HCT116 (cell line): ENCODE measurements at regions not wholly inside any gene's neighbourhood (a gene's known extent, or its start where the extent isn't known, plus 50 kb on each side); places are given as distances from the start of the nearest gene placed in this dataset.

ENCODE experiments used
- ATAC-seq: fragments of 200-7000 bp; cut with Tn5 transposase; 2 replicates; pipeline ENCODE4 v1.9.1; 2020; ENCODE audit warnings: mild to moderate bottlenecking, moderate library complexity
- BruUV-seq: library from RNA; stranded (reverse); fragments of 400-500 nt; replicated peaks from 2 replicates; lab custom pipeline; 2021; lab: Mats Ljungman, UMichigan
- CTCF ChIA-PET: fragments of 300-600 bp; sonication (Branson Sonifier 250); formaldehyde crosslinking; loops from one replicate; lab custom pipeline; 2021; ENCODE audit warnings: antibody characterized with exemption; lab: Charles Lee
- POLR2A ChIA-PET: fragments of 300-600, 350-600 bp; sonication (Branson Sonifier 250); formaldehyde crosslinking; loops from one replicate; lab custom pipeline; 2021; ENCODE audit warnings: antibody characterized with exemption; lab: Charles Lee
- RAD21 ChIA-PET, 2 experiments: fragments of 300-600 bp; sonication (Branson Sonifier 250); formaldehyde crosslinking; loops; one replicate each; lab custom pipeline; 2023; ENCODE audit warnings: low total read pairs in 2 of 2; ENCODE audit not compliant: uncharacterized antibody in 2 of 2, unreplicated experiment in 2 of 2, low non-redundant PET in 1 of 2; lab: Charles Lee
- DNase-seq: peaks from one replicate; pipeline ENCODE4 v3.0.0-alpha.2; 2010; ENCODE audit warnings: low read depth, low spot score
- H2AFZ ChIP-seq: fragments of 200-600 bp; shearing (Covaris generic), sonication (generic); 2 replicates; pipeline ENCODE4 v1.6.1; 2017; ENCODE audit warnings: low read depth, mixed run types, mixed read lengths, antibody characterized with exemption, low read length; ENCODE audit not compliant: poor library complexity, severe bottlenecking
- H3K27ac ChIP-seq: 2 replicates; pipeline ENCODE4 v1.5.1; 2012; ENCODE audit warnings: low read depth, low read length
- H3K27me3 ChIP-seq: fragments of 200-600 bp; sonication (generic); 2 replicates; pipeline ENCODE4 v1.6.1; 2016; ENCODE audit warnings: mixed run types, low read length, mixed read lengths; ENCODE audit not compliant: insufficient read depth
- H3K36me3 ChIP-seq, 2 experiments: fragments of 200-500 bp in 1 of 2; fragments of 200-600 bp in 1 of 2; sonication (Bioruptor generic) in 1 of 2; sonication (generic) in 1 of 2; 2 replicates each; pipeline versions ENCODE4 v1.5.1 to v1.6.1; 2014 to 2016; ENCODE audit warnings: low read length in 2 of 2, inconsistent platforms in 1 of 2, mixed read lengths in 1 of 2, mixed run types in 1 of 2; ENCODE audit not compliant: insufficient read depth in 2 of 2, control insufficient read depth in 1 of 2
- H3K4me1 ChIP-seq, 2 experiments: fragments of 200-600 bp in 1 of 2; sonication (generic) in 1 of 2; 2 replicates each; pipeline versions ENCODE4 v1.5.1 to v1.6.1; 2012 to 2017; ENCODE audit warnings: low read length in 2 of 2, inconsistent platforms in 1 of 2, mild to moderate bottlenecking in 1 of 2, mixed read lengths in 1 of 2, mixed run types in 1 of 2, moderate library complexity in 1 of 2; ENCODE audit not compliant: insufficient read depth in 2 of 2, control insufficient read depth in 1 of 2
- H3K4me2 ChIP-seq: fragments of 200-600 bp; sonication (generic); 2 replicates; pipeline ENCODE4 v1.6.1; 2017; ENCODE audit warnings: mixed run types, low read length, mixed read lengths
- H3K4me3 ChIP-seq, 2 experiments: fragments of 200-600 bp in 1 of 2; sonication (generic) in 1 of 2; replicated peaks in 1 of 2; 2 replicates each; pipeline ENCODE4 v1.5.1; 2011 to 2016; ENCODE audit warnings: low read length in 2 of 2, control low read depth in 1 of 2, low read depth in 1 of 2, mild to moderate bottlenecking in 1 of 2, mixed read lengths in 1 of 2, mixed run types in 1 of 2
- H3K79me2 ChIP-seq: fragments of 200-600 bp; sonication (generic); 2 replicates; pipeline ENCODE4 v1.6.1; 2017; ENCODE audit warnings: mild to moderate bottlenecking, mixed run types, low read length, moderate library complexity, mixed read lengths; ENCODE audit not compliant: insufficient read depth
- H3K9ac ChIP-seq: fragments of 200-600 bp; sonication (generic); 2 replicates; pipeline ENCODE4 v1.6.1; 2016; ENCODE audit warnings: low read length, mixed read lengths
- H3K9me2 ChIP-seq: fragments of 200-600 bp; sonication (generic), shearing (Covaris generic); 2 replicates; pipeline ENCODE4 v1.6.1; 2017; ENCODE audit warnings: mixed run types, mild to moderate bottlenecking, moderate library complexity; ENCODE audit not compliant: insufficient read depth
- H3K9me3 ChIP-seq, 2 experiments: fragments of 200-500 bp in 1 of 2; fragments of 200-600 bp in 1 of 2; sonication (Bioruptor generic) in 1 of 2; sonication (generic) in 1 of 2; 2 replicates each; pipeline ENCODE4 v1.6.1; 2014 to 2017; ENCODE audit warnings: low read length in 2 of 2, mixed read lengths in 2 of 2, inconsistent platforms in 1 of 2, low read depth in 1 of 2, mild to moderate bottlenecking in 1 of 2, mixed run types in 1 of 2, moderate library complexity in 1 of 2; ENCODE audit not compliant: control insufficient read depth in 1 of 2, insufficient read depth in 1 of 2
- H4K20me1 ChIP-seq: fragments of 200-600 bp; sonication (generic), shearing (Covaris generic); 2 replicates; pipeline ENCODE4 v1.6.1; 2017; ENCODE audit warnings: mixed run types, mild to moderate bottlenecking, moderate library complexity; ENCODE audit not compliant: insufficient read depth
- ATF3 ChIP-seq: IDR thresholded peaks from 2 replicates; pipeline ENCODE4 v1.6.1; 2012
- CBX3 ChIP-seq: IDR thresholded peaks from 2 replicates; pipeline ENCODE4 v1.6.1; 2012; ENCODE audit warnings: low read depth
- CEBPB ChIP-seq: IDR thresholded peaks from 2 replicates; pipeline ENCODE4 v1.6.1; 2012; ENCODE audit warnings: low read depth
- CTCF ChIP-seq, 3 experiments: fragments of 200-600 bp in 1 of 3; sonication (generic) in 1 of 3; IDR thresholded peaks in 2 of 3; conservative IDR thresholded peaks in 1 of 3; 2 replicates each; pipeline ENCODE4 v1.5.1; 2012 to 2017; ENCODE audit warnings: low read depth in 2 of 3, low read length in 2 of 3, antibody characterized with exemption in 1 of 3, borderline replicate concordance in 1 of 3, control low read depth in 1 of 3, mild to moderate bottlenecking in 1 of 3, mixed read lengths in 1 of 3, mixed run types in 1 of 3, moderate library complexity in 1 of 3; ENCODE audit not compliant: insufficient read depth in 1 of 3
- EGR1 ChIP-seq: IDR thresholded peaks from 2 replicates; pipeline ENCODE4 v1.6.1; 2012; ENCODE audit warnings: low read depth
- ELF1 ChIP-seq: IDR thresholded peaks from 2 replicates; pipeline ENCODE4 v1.6.1; 2012; ENCODE audit warnings: low read depth, borderline replicate concordance
- EZH2 ChIP-seq: fragments of 200-600 bp; sonication (generic); IDR thresholded peaks from 2 replicates; pipeline ENCODE4 v1.6.1; 2017; ENCODE audit warnings: antibody characterized with exemption, mixed run types
- FOSL1 ChIP-seq: IDR thresholded peaks from 2 replicates; pipeline ENCODE4 v1.6.1; 2012; ENCODE audit warnings: low read depth
- MAX ChIP-seq: IDR thresholded peaks from 2 replicates; pipeline ENCODE4 v1.6.1; 2012
- POLR2A ChIP-seq: IDR thresholded peaks from 2 replicates; pipeline ENCODE4 v1.7.0; 2011; ENCODE audit warnings: borderline replicate concordance; ENCODE audit not compliant: insufficient read depth, insufficient read length; ENCODE audit errors: extremely low read depth
- POLR2AphosphoS5 ChIP-seq: IDR thresholded peaks from 2 replicates; pipeline ENCODE4 v1.6.1; 2011; ENCODE audit warnings: mild to moderate bottlenecking, low read depth, low read length, moderate library complexity
- RAD21 ChIP-seq: IDR thresholded peaks from 2 replicates; pipeline ENCODE4 v1.6.1; 2012; ENCODE audit warnings: low read depth, mild to moderate bottlenecking
- SP1 ChIP-seq: IDR thresholded peaks from 2 replicates; pipeline ENCODE4 v1.6.1; 2012; ENCODE audit warnings: low read depth
- SRF ChIP-seq: IDR thresholded peaks from 2 replicates; pipeline ENCODE4 v1.6.1; 2012; ENCODE audit warnings: low read depth
- TCF7L2 ChIP-seq: IDR thresholded peaks from 2 replicates; pipeline ENCODE4 v1.7.0; 2011; ENCODE audit warnings: borderline replicate concordance, inconsistent platforms; ENCODE audit not compliant: insufficient read depth, insufficient read length; ENCODE audit errors: extremely low read depth
- YY1 ChIP-seq: IDR thresholded peaks from 2 replicates; pipeline ENCODE4 v1.6.1; 2011; ENCODE audit warnings: low read length, low read depth, moderate library complexity, mild to moderate bottlenecking; ENCODE audit not compliant: insufficient replicate concordance; ENCODE audit errors: extremely low read depth
- ZBTB33 ChIP-seq: IDR thresholded peaks from 2 replicates; pipeline ENCODE4 v1.6.1; 2011; ENCODE audit warnings: mild to moderate bottlenecking, low read length, moderate library complexity; ENCODE audit not compliant: insufficient replicate concordance; ENCODE audit errors: extremely low read depth
- ZFX ChIP-seq: fragments of 450-650 bp; IDR thresholded peaks from 2 replicates; pipeline ENCODE4 v1.6.1; 2017
- ZNF274 ChIP-seq: fragments of 200-500 bp; sonication (Bioruptor generic); IDR thresholded peaks from 2 replicates; pipeline ENCODE4 v1.6.1; 2014; ENCODE audit warnings: mild to moderate bottlenecking, low read depth, low read length, inconsistent platforms
- intact Hi-C: fragments of 100-400 bp; cut with micrococcal nuclease; formaldehyde crosslinking; loops from 2 replicates; pipeline ENCODE4 v1.10.0; 2022

GRCh38 chr4:123233136-123233768, 163.3 kb upstream of the SPRY1 start:
- H2AFZ ChIP-seq: no peak overlapping the region
- intact Hi-C loops: no loop called here
- RAD21 ChIA-PET: no interaction called here

More at GRCh38 chr4:123233136-123233768, 163.3 kb upstream of the SPRY1 start:
- H4K20me1 ChIP-seq: no peaks in the 10 kb centered on the region
- H3K27me3 ChIP-seq: no peaks in the 10 kb centered on the region
- POLR2A ChIA-PET: no interaction called here
- no peaks in the 10 kb centered on the region for H3K9me2 ChIP-seq
- no peak overlapping the region for H3K9ac ChIP-seq
- BruUV-seq: no TSS peak
- CTCF ChIA-PET: no interaction called here
- H3K79me2 ChIP-seq: no peaks in the 10 kb centered on the region
- no peak for TF ChIP-seq YY1
- TF ChIP-seq CTCF (IDR thresholded peaks at IDR 0.05 in 2 of 3, conservative IDR thresholded peaks at IDR 0.05 in 1 of 3; ENCODE audit: borderline replicate concordance in 1 of 3, insufficient read depth in 1 of 3, low read depth in 2 of 3, low read length in 2 of 3): no peak
- no peak for TF ChIP-seq RAD21
- TF ChIP-seq EGR1: no peak
- TF ChIP-seq ZNF274: no peak
- TF ChIP-seq ELF1: no peak
- TF ChIP-seq ZFX: no peak
- TF ChIP-seq POLR2AphosphoS5: no peak
- TF ChIP-seq FOSL1: no peak
- no peak for TF ChIP-seq MAX
- TF ChIP-seq ATF3: no peak
- no peak for TF ChIP-seq CEBPB
- no peak for TF ChIP-seq ZBTB33
- no peak for TF ChIP-seq SRF
- TF ChIP-seq SP1: no peak
- TF ChIP-seq TCF7L2: no peak
- no peak for TF ChIP-seq EZH2
- no peak for TF ChIP-seq CBX3
- no peak for TF ChIP-seq POLR2A
- ATAC-seq (no peak), DNase-seq (no peak)
- no peaks in the 10 kb centered on the region for H3K36me3 ChIP-seq
- no peak overlapping the region for H3K4me2 ChIP-seq
- H3K27ac ChIP-seq: no peak overlapping the region
- no peaks in the 10 kb centered on the region for H3K9me3 ChIP-seq
- no peaks in the 10 kb centered on the region for H3K4me1 ChIP-seq
- H3K4me3 ChIP-seq: no peak overlapping the region
